Vagina (tissue), 2 donors: ENCODE measurements at regions not wholly inside any gene's neighbourhood (a gene's known extent, or its start where the extent isn't known, plus 50 kb on each side); places are given as distances from the start of the nearest gene placed in this dataset.

Source experiments
- POLR2A ChIP-seq, 2 donors: fragments of 450-650 bp; IDR thresholded peaks; one replicate each; pipeline ENCODE4 v1.6.1; 2017; ENCODE audit warnings: antibody characterized with exemption in 2 of 2, mild to moderate bottlenecking in 2 of 2, moderate library complexity in 2 of 2
- POLR2AphosphoS5 ChIP-seq, 2 donors: sonication (generic); formaldehyde crosslinking; IDR thresholded peaks; one replicate each; pipeline ENCODE4 v1.9.0; 2017; ENCODE audit warnings: antibody characterized with exemption in 2 of 2, mild to moderate bottlenecking in 2 of 2, low read depth in 1 of 2; ENCODE audit not compliant: insufficient read depth in 1 of 2
- TF ChIP-seq, protein P1 (sequence below), 3 experiments: fragments of 450-650 bp in 2 of 3; fragments of 200-600 bp in 1 of 3; sonication (generic) in 1 of 3; IDR thresholded peaks; one replicate each; pipeline ENCODE4 v1.5.1; 2017 to 2019; ENCODE audit warnings: antibody characterized with exemption in 3 of 3, mild to moderate bottlenecking in 2 of 3, moderate library complexity in 2 of 3

DNA sequence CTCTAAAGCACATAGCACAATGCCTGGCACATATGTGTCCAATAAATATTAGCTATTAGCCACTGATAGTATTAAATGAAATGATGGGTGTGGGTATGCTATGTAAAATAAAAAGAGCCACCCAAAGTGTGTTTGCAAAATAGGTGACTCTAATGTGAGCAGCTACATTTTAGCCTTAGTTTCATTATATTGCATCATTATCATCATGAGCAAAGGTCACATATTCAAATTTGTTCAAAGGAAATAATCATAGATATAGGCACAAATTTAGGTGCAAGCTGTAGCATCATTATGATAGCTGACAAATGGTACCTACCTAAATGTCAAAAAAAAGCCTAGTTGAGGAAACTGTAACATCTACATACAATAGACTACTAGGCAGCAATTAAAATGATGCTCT is 373.9 kb upstream of the FGF13 start:
- TF ChIP-seq, protein P1, sequence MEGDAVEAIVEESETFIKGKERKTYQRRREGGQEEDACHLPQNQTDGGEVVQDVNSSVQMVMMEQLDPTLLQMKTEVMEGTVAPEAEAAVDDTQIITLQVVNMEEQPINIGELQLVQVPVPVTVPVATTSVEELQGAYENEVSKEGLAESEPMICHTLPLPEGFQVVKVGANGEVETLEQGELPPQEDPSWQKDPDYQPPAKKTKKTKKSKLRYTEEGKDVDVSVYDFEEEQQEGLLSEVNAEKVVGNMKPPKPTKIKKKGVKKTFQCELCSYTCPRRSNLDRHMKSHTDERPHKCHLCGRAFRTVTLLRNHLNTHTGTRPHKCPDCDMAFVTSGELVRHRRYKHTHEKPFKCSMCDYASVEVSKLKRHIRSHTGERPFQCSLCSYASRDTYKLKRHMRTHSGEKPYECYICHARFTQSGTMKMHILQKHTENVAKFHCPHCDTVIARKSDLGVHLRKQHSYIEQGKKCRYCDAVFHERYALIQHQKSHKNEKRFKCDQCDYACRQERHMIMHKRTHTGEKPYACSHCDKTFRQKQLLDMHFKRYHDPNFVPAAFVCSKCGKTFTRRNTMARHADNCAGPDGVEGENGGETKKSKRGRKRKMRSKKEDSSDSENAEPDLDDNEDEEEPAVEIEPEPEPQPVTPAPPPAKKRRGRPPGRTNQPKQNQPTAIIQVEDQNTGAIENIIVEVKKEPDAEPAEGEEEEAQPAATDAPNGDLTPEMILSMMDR (IDR thresholded peaks at IDR 0.05): no peak
- TF ChIP-seq POLR2A (IDR thresholded peaks at IDR 0.05) (no peak), POLR2AphosphoS5 (IDR thresholded peaks at IDR 0.05; ENCODE audit: insufficient read depth in 1 of 2, low read depth in 1 of 2) (no peak)
